GM13977 (cell line): ENCODE measurements at regions not wholly inside any gene's neighbourhood (a gene's known extent, or its start where the extent isn't known, plus 50 kb on each side); places are given as distances from the start of the nearest gene placed in this dataset.

Experiments used
- DNase-seq: peaks from one replicate; pipeline ENCODE4 v3.0.0; 2012; ENCODE audit warnings: low spot score
- in situ Hi-C: fragments of 300-500 bp; cut with MboI; formaldehyde crosslinking; loops from one replicate; pipeline ENCODE4 v1.12.0; 2022; ENCODE audit warnings: low sequenced_read_pairs, low pct_unique_long_range_greater_than_20kb, mixed read lengths, inconsistent platforms; ENCODE audit not compliant: unreplicated experiment
- TF ChIP-seq, protein P1 (sequence below): IDR thresholded peaks from 2 replicates; pipeline ENCODE4 v1.5.1; 2012; ENCODE audit warnings: mild to moderate bottlenecking, control low read depth; ENCODE audit not compliant: insufficient read depth; ENCODE audit errors: extremely low read depth, missing control alignments

DNA sequence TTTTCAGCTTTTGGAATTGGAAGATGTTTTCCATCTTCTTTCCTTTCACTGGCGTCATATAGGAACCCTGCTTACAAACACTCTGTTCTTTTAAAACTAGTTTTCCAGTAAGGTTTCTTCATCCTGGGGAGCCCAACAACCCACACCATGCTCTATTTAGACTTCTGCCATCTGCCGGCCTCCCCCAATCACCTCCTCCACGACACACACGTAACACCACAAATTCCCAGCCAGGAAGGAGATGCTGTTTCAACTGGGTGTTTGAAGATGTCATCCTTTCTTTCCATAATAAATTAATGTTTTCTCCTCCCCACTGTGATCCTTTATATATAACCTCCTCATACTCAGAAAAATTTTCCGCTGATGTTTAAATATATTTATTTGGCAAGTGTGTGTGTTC, 231.4 kb upstream of the DDHD1 start:
- in situ Hi-C loops: no loop called here
- TF ChIP-seq, protein P1, sequence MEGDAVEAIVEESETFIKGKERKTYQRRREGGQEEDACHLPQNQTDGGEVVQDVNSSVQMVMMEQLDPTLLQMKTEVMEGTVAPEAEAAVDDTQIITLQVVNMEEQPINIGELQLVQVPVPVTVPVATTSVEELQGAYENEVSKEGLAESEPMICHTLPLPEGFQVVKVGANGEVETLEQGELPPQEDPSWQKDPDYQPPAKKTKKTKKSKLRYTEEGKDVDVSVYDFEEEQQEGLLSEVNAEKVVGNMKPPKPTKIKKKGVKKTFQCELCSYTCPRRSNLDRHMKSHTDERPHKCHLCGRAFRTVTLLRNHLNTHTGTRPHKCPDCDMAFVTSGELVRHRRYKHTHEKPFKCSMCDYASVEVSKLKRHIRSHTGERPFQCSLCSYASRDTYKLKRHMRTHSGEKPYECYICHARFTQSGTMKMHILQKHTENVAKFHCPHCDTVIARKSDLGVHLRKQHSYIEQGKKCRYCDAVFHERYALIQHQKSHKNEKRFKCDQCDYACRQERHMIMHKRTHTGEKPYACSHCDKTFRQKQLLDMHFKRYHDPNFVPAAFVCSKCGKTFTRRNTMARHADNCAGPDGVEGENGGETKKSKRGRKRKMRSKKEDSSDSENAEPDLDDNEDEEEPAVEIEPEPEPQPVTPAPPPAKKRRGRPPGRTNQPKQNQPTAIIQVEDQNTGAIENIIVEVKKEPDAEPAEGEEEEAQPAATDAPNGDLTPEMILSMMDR: no peak
- DNase-seq: no peak

DNA sequence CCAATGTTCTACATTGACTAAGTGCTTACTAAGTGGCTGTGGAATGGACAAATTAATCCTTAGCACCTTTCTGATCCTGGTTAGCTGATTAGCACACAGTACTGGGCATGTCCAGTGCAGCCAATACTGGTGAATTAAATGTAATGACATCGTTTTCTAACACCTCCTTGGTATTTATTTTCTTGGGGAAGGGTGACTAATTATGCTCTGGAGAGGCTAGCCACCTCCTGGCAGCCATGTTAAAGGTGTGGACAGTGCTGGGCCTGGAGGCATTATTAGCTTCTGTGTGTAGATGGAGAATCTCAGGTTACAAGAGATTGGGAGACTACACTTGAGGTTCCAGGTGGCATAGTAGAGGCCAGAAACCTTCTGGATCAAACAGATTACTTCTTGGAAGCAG, 230.9 kb upstream of the DDHD1 start:
- in situ Hi-C loops: no loop called here
- TF ChIP-seq, protein P1: no peak
- no peak for DNase-seq

DNA sequence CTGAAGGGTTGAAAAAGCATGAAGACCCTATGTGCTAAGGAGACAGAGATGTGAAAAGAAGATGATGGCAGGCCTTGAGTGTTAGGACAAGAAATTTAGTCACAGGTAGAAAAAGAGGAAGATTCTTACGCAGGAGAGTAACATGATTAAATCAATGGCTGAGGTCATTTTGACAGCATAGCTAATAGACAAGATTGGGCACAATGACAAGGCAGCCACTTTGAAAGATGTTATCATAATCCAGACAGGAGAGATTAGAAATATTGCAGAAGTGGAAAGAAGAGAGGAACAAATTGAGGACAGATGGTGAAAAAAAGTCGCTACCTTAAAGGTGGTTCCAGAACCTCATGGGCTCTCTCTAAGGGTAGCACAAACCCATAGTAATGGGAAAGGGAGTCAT, 228.8 kb upstream of the DDHD1 start:
- in situ Hi-C loops: no loop called here
- TF ChIP-seq, protein P1: no peak
- DNase-seq: no peak

DNA sequence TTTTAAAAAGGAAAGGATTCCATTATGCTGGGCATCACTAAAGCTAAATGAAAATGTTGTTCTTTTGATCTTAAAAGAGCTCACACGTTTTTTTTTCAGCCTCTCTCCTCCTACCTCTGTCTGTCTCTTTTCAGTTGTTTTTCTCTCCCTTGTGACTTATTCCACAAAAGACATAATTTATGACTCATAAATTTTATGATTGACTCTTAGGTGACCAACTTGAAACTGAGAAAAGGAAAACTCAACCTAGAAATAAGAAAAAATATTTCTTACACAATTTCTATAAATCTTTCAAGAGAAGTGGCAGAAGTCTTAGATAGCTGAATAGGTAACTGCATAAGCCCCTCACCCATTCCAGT, 227.7 kb upstream of the DDHD1 start:
- TF ChIP-seq, protein P1: no peak
- no peak for DNase-seq
- in situ Hi-C loops: no loop called here

DNA sequence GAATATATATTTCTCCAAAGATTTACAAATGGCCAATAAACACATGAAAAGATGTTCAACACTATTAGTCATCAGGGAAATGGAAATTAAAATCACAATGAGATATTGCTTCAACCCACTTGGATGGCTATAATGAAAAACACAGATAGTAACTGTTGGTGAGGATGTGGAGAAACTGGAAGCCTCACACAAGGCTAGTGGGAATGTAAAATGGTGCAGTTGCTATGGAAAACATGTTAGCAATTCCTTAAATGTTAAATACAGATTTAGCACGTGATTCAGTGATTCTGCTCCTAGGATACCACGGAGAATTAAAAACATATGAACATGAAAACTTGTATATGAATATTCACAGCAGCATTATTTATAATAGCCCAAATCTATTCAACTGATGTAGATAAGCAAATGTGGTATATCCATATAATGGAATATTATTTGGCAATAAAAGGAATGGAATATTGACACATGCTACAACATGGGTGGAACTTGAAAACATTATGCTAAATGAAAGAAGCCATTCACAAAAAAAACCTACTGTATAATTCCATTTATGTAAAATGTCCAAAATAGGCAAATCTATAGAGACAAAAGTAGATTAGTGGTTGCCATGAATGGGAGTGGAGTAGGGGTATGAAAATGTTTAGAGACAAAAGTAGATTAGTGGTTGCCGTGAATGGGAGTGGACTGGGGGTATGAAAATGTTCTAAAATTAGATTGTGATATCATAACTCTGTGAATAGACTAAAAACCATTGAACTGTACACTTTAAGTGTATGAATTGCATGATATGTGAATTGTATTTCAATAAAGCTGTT, 227.1 kb upstream of the DDHD1 start:
- in situ Hi-C loops: no loop called here
- no peak for DNase-seq
- TF ChIP-seq, protein P1: no peak

DNA sequence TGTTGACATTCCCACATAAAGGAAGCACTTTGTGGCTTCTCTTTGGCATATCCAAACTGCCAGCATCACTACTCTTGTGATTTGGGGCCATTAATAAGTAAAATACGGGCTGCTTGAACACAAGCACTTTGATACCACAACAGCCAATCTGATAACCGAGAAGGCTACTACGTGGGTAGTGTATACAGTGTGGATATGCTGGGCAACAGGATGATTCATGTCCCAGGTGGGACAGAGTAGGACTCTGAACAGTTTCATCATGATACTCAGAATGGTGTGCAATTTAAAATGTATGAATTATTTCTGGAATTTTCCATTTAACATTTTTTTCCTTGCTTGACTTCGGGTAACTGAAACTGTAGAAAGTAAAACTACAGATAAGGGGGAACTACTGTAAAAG, 225.0 kb upstream of the DDHD1 start:
- in situ Hi-C loops: no loop called here
- TF ChIP-seq, protein P1: no peak
- no peak for DNase-seq
